HepG2 (cell line): ENCODE measurements at regions not wholly inside any gene's neighbourhood (a gene's known extent, or its start where the extent isn't known, plus 50 kb on each side); places are given as distances from the start of the nearest gene placed in this dataset.

Source experiments
- ATAC-seq: fragments of 200-7000 bp; cut with Tn5 transposase; 3 replicates; pipeline ENCODE4 v1.9.1; 2020; ENCODE audit warnings: mild to moderate bottlenecking, moderate library complexity
- BruUV-seq: library from RNA; stranded (reverse); fragments of 400-500 nt; replicated peaks from 2 replicates; lab custom pipeline; 2021; lab: Mats Ljungman, UMichigan
- CTCF ChIA-PET: fragments of 300-600 bp; formaldehyde crosslinking; extraction: SDS; loops from one replicate; lab custom pipeline; 2021; ENCODE audit warnings: low total read pairs, inconsistent platforms, low intra/inter-chr PET ratio; lab: Yijun Ruan, JAX
- POLR2A ChIA-PET: fragments of 350-600 bp; sonication (Branson Sonifier 250); formaldehyde crosslinking; loops from one replicate; lab custom pipeline; 2020; ENCODE audit warnings: antibody characterized with exemption, inconsistent platforms; lab: Yijun Ruan, JAX
- DNase-seq: peaks from one replicate; pipeline ENCODE4 v3.0.0-alpha.2; 2015; ENCODE audit warnings: low spot score
- FAIRE-seq: peaks from 3 replicates; lab custom pipeline; 2011; peaks lifted over from hg19 to GRCh38; lab: Jason Lieb, UNC
- H2AFZ ChIP-seq: one replicate; pipeline ENCODE4 v1.6.1; 2011; ENCODE audit warnings: low read length, inconsistent platforms
- H3K27ac ChIP-seq: fragments of 300-600 bp; 3 replicates; pipeline ENCODE4 v1.8.0; 2011; ENCODE audit warnings: mixed run types, mild to moderate bottlenecking, mixed read lengths, low read length, inconsistent platforms; ENCODE audit not compliant: insufficient read depth; ENCODE audit errors: extremely low read length
- H3K27me3 ChIP-seq, 2 experiments: fragments of 200-600 bp in 1 of 2; 2 replicates in 1 of 2; 3 replicates in 1 of 2; pipeline versions ENCODE4 v1.6.0 to v1.8.0; 2011; ENCODE audit warnings: low read length in 2 of 2, mild to moderate bottlenecking in 2 of 2, moderate library complexity in 2 of 2, inconsistent platforms in 1 of 2; ENCODE audit not compliant: insufficient read depth in 2 of 2, control insufficient read depth in 1 of 2
- H3K36me3 ChIP-seq, 2 experiments: fragments of 200-600 bp in 1 of 2; replicated peaks in 1 of 2; 2 replicates in 1 of 2; 3 replicates in 1 of 2; pipeline versions ENCODE4 v1.5.1 to v1.8.0; 2011; ENCODE audit warnings: low read length in 2 of 2, inconsistent platforms in 1 of 2; ENCODE audit not compliant: insufficient read depth in 2 of 2, control insufficient read depth in 1 of 2
- H3K4me1 ChIP-seq: 2 replicates; pipeline ENCODE4 v1.5.1; 2012; ENCODE audit warnings: low read length, inconsistent platforms; ENCODE audit not compliant: insufficient read depth
- H3K4me2 ChIP-seq: 2 replicates; pipeline ENCODE4 v1.6.0; 2011; ENCODE audit warnings: low read depth, low read length, inconsistent platforms
- H3K4me3 ChIP-seq, 3 experiments: fragments of 200-600 bp in 1 of 3; sonication (generic), shearing (Covaris generic) in 1 of 3; replicated peaks in 1 of 3; 2 replicates each; pipeline ENCODE4 v1.5.1; 2011 to 2016; ENCODE audit warnings: low read length in 3 of 3, inconsistent platforms in 2 of 3, low read depth in 2 of 3, mild to moderate bottlenecking in 2 of 3, control low read depth in 1 of 3, mixed read lengths in 1 of 3; ENCODE audit not compliant: insufficient read depth in 1 of 3
- H3K79me2 ChIP-seq: one replicate; pipeline ENCODE4 v1.6.1; 2011; ENCODE audit warnings: low read length, inconsistent platforms; ENCODE audit not compliant: insufficient read depth
- H3K9ac ChIP-seq: 2 replicates; pipeline ENCODE4 v1.6.0; 2011; ENCODE audit warnings: mild to moderate bottlenecking, low read depth, low read length, inconsistent platforms; ENCODE audit not compliant: insufficient read depth
- H3K9me3 ChIP-seq: 2 replicates; pipeline ENCODE4 v1.5.1; 2012; ENCODE audit warnings: mild to moderate bottlenecking, low read length
- H4K20me1 ChIP-seq: 2 replicates; pipeline ENCODE4 v1.6.0; 2011; ENCODE audit warnings: inconsistent platforms, mild to moderate bottlenecking, low read length, moderate library complexity; ENCODE audit not compliant: insufficient read depth
- FIP1L1 ChIP-seq: fragments of 200-400 bp; formaldehyde crosslinking; IDR thresholded peaks from 2 replicates; pipeline ENCODE4 v1.6.1; 2018; ENCODE audit warnings: low read depth, mild to moderate bottlenecking, low read length, moderate library complexity, borderline replicate concordance; ENCODE audit not compliant: insufficient read depth
- HNF4G ChIP-seq, 2 experiments: sonication (generic) in 1 of 2; formaldehyde crosslinking in 1 of 2; IDR thresholded peaks; 2 replicates each; pipeline versions ENCODE4 v1.4.0 to v1.6.1; 2011 to 2020; ENCODE audit warnings: borderline replicate concordance in 2 of 2, low read depth in 2 of 2, mild to moderate bottlenecking in 2 of 2, low read length in 1 of 2, missing genetic modification reagents in 1 of 2, moderate library complexity in 1 of 2
- MIXL1 ChIP-seq: IDR thresholded peaks from 2 replicates; pipeline ENCODE4 v1.6.1; 2016
- NCOR1 ChIP-seq: fragments of 200-600 bp; sonication (generic); IDR thresholded peaks from 2 replicates; pipeline ENCODE4 v1.7.0; 2017; ENCODE audit warnings: antibody characterized with exemption, low read length, borderline replicate concordance
- THRA ChIP-seq: sonication (generic); formaldehyde crosslinking; IDR thresholded peaks from 2 replicates; pipeline ENCODE4 v1.4.0; 2020; ENCODE audit warnings: missing genetic modification reagents, borderline replicate concordance
- ZNF10 ChIP-seq: sonication (generic); formaldehyde crosslinking; IDR thresholded peaks from 2 replicates; pipeline ENCODE4 v1.4.0; 2020; ENCODE audit warnings: mild to moderate bottlenecking, low read depth, missing genetic modification reagents, borderline replicate concordance
- ZNF264 ChIP-seq: sonication (generic); formaldehyde crosslinking; IDR thresholded peaks from 2 replicates; pipeline ENCODE4 v1.4.0; 2020; ENCODE audit warnings: missing genetic modification reagents
- WGBS: methylation state at CpG from one replicate; pipeline ENCODE4 v1.1.6; 2017; ENCODE audit warnings: low lambda C conversion rate; 5-methylcytosine and 5-hydroxymethylcytosine counted together
- in situ Hi-C: cut with HindIII; loops from 2 replicates; pipeline ENCODE4 v1.10.0; 2017; ENCODE audit warnings: low pct_unique_long_range_greater_than_20kb; ENCODE audit not compliant: extremely low pct_ligation_motif_present
- intact Hi-C: fragments of 100-400 bp; cut with micrococcal nuclease; formaldehyde crosslinking; loops from one replicate; pipeline ENCODE4 v1.10.0; 2022; ENCODE audit not compliant: unreplicated experiment
- TF ChIP-seq, protein P1 (sequence below): sonication (generic); formaldehyde crosslinking; IDR thresholded peaks from 2 replicates; pipeline ENCODE4 v1.4.0; 2020; ENCODE audit warnings: mild to moderate bottlenecking, missing genetic modification reagents

GRCh38 chr13:22169473-22169872, 498.6 kb downstream of the FGF9 start:
- Histone ChIP-seq H4K20me1 (no peaks in the 10 kb centered on the region), H3K79me2 (no peaks in the 10 kb centered on the region), H3K4me3 (no peak overlapping the region), H2AFZ (no peak overlapping the region), H3K4me1 (no peaks in the 10 kb centered on the region), H3K36me3 (no peaks in the 10 kb centered on the region), H3K4me2 (no peak overlapping the region), H3K27me3 (no peaks in the 10 kb centered on the region), H3K9ac (no peak overlapping the region), H3K9me3 (no peaks in the 10 kb centered on the region), H3K27ac (no peak overlapping the region)
- BruUV-seq, result no TSS peak
- DNase-seq (no peak), FAIRE-seq (no peak), ATAC-seq (no peak)
- intact Hi-C loops, result no loop called here
- ChIA-PET CTCF (no interaction called here), POLR2A (no interaction called here)
- 0% methylated on average over 2 of the region's 2 CpGs for WGBS
- in situ Hi-C loops, result no loop called here
- TF ChIP-seq MIXL1 (CRISPR knock-in tag), result no peak
- no peak for TF ChIP-seq NCOR1
- no peak for TF ChIP-seq FIP1L1
- TF ChIP-seq ZNF264, result no peak
- TF ChIP-seq THRA (CRISPR knock-in tag), result no peak
- TF ChIP-seq, protein P1, sequence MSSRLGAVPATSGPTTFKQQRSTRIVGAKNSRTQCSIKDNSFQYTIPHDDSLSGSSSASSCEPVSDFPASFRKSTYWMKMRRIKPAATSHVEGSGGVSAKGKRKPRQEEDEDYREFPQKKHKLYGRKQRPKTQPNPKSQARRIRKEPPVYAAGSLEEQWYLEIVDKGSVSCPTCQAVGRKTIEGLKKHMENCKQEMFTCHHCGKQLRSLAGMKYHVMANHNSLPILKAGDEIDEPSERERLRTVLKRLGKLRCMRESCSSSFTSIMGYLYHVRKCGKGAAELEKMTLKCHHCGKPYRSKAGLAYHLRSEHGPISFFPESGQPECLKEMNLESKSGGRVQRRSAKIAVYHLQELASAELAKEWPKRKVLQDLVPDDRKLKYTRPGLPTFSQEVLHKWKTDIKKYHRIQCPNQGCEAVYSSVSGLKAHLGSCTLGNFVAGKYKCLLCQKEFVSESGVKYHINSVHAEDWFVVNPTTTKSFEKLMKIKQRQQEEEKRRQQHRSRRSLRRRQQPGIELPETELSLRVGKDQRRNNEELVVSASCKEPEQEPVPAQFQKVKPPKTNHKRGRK (CRISPR knock-in tag), result no peak
- TF ChIP-seq ZNF10, result no peak
- TF ChIP-seq HNF4G (IDR thresholded peaks at IDR 0.05; ENCODE audit: borderline replicate concordance, low read depth, low read length), result no peak
- TF ChIP-seq HNF4G (CRISPR knock-in tag; IDR thresholded peaks at IDR 0.05; ENCODE audit: borderline replicate concordance, low read depth), result no peak
